ENCODE measurements at regions not wholly inside any gene's neighbourhood (a gene's known extent, or its start where the extent isn't known, plus 50 kb on each side); places are given as distances from the start of the nearest gene placed in this dataset.

DNA sequence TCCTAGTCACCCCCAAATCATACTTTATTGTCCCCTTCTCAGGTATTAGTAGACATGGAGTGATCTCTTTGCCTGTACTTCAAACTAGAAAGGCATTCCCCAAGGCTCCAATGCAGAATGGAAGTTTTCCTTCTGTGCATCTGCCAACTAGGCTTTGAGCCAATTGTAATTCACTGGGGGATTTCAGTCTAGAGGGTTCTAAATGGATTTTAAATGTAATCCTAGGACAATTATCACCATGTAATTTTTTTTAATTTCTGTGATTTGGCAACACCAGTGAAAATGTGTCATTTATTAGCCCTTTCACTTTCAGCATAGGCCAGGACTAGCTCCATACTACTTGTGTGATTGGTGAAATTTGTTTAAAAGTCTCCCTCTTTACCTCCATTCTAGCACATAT lies 557.6 kb upstream of the MARCKS start:
- no peak for DNase-seq (ENCODE audit: low read depth)

DNA sequence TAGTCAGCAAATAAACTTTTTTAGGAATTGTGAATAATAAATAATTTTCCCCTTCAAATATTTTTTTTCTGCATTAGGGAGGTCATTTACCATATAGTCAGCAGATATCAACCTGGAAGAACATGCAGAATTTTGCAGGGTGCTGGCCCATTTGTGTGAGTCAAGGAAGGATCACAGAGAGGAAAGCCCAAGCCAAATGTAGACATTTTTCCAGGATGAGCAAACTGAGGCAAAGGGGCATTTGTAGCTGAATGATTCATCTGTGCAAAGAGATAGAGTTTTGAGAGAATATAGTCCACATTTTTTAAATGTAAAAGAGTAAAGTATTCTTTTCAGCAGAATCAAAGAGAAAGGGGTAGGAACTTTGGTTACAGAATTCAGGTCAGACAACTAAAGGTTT lies 555.5 kb upstream of the MARCKS start:
- DNase-seq (ENCODE audit: low read depth) = no peak

DNA sequence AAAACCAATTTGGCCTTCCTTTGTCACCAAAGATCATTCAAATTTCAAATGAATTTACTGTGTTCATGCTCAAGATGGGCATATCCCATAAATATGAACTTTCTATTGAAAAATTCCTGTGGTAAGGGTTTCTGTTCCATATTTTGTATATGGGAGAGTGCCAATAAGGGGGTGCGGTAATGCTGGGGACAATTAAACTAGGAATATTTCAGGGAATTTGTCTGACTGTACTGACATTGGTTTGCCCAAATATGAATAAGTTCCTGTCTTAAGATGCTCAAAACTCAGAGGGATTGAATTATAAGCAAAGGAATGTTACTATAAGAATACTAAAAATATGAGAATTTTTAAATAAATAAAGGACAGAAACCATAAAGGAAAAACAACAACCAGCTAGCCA lies 553.0 kb upstream of the MARCKS start:
- DNase-seq (ENCODE audit: low read depth) = no peak

DNA sequence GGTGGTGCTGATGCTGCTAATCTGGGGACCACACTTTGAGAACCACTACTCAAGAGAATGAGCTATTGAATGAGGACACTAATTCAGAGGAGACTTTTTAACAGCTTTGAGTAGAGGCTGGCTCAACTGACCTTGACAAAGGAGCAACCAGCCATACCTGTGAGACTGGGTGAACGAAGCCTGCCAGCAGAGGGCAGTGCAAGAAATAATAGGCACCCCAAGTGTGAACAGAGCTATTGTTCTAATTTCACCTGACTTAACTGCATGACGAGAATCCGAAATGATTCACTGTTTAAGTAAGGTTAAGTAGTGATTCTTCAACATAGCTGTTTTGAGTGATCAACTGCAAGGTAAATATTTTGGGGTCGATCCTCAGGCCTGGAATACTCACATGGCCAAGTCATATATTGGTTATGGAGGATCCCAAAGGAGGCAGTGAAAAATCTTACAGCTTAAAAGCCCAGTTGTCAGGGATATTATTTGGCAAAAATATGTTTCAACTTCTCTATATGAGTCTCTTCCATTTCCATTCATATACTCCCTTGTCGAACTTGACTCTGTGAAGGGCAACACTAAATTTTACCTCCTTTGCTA lies 550.5 kb upstream of the MARCKS start:
- peak; percentile 6 for DNase-seq (ENCODE audit: low read depth)

DNA sequence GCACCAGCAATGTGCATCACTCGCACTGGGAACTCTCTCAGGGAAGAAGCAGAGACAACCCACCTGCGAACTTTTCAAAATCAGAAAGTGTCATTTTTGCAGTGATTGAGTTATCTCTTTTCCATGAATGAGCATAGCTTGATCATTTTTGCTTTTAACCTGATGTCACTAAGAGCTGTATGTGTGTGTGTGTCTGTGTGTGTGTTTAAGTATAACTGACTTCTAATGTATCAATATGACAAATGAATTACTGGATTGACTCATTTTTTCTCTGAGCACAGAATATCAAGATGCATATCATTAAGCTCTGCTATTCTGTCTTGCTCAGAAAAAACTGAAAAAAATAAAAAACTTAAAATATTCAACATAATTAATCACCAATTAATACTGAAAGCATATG lies 548.9 kb upstream of the MARCKS start:
- DNase-seq (ENCODE audit: low read depth) = no peak

DNA sequence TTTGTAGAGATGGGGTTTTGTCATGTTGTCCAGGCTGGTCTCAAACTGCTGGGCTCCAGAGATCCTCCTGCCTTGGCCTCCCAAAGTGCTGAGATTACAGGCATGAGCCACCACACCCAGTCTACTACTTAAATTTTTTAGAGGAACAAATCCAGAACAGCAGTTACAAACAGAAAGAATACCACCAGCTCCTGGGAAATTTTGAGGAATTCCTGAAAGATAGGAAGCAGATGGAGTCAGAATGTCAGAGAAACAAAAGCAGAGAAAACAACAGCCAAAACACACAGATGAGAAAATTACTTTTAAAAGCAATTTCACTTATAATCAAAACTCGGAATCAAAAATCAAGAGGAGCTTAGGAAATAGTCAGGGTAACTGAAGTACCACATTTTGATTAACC lies 543.3 kb upstream of the MARCKS start:
- no peak for DNase-seq (ENCODE audit: low read depth)

DNA sequence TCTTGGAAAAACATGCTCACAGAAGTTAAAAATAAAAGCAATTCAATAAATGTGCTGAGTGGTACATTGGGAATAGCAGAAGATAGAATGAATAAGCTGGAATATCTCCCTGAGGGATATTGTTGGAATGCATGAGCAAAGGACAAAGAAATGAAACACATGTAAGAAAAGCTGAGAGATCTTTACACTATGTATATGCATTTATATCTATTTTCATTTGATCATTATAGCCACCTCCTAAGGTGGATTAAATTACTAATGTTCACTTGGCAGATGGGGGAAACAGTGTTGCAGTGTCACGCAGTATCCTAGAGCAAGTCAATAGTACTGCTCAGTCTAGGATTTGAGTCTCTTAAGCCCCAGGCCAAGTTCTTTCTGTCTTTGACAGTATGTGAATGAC lies 542.0 kb upstream of the MARCKS start:
- no peak for DNase-seq (ENCODE audit: low read depth)

DNA sequence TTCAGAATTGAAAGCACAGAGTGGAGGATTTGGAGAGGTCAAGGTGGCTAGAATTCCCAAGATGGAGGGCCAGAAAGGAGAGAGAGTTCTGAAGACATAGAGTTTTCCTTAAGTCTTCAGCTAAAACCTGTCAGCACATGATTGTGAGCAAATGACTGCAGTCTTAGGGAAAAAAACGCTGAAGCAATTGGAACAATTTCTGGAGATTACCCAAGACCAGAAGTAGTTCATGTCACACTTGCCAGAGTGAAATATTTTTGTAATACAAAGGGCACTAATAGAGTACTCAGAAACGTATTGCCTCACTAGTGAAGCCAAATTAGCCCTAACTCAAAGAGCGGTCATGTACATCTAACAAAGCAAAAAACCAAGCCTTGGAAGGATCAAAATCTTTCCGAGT lies 541.3 kb upstream of the MARCKS start:
- no peak for DNase-seq (ENCODE audit: low read depth)

DNA sequence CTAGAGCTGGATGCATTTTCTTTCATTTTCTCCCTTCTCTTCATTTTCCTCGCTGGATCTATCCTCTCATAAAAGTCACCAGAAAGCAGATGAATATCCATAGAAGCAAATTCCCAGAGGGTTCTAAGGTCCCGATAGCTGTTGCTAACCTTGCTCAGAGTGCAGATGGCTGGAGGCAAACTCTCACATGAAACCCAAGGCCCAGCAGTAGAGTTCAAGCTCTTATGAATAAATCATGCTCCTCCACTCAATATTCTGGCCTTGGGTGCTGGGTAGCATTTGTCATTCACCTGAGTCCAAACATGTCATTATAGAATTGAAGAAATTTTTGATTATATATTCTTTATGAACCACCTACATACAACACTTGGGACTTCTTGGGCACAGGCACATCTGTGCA lies 539.7 kb upstream of the MARCKS start:
- no peak for DNase-seq (ENCODE audit: low read depth)

DNA sequence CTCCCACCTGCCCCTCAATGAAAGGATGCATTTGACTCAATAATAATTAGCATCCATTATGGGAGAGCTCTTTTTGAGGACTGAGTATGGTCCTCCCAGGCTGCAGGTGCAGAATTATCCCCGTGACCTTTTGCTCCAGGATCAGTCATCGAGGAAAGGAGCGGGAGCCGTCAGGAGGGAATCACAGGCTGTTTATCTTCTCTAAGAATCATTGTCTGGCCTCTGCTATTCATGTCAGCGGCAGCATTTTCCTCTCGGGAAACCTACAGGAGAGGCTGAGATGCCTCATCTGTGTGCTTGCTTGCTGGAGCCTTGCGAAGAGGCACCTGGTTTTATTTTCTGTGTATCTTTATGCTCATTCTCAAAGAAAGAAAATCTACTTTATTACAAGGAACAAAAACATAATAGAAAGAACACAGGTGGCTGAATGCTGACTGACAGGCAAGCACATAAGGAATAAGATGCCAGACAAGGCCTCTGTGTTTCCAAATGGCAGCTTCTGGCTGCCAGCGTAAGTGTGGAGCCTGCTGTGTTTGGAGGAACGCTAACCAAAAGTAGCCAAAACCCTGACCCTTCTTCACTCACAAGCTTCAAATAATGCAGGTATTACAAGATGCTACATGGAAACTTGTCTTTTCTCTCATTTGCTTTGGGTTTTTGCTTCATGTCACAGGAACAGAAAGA lies 539.1 kb upstream of the MARCKS start:
- DNase-seq (ENCODE audit: low read depth) = no peak

DNA sequence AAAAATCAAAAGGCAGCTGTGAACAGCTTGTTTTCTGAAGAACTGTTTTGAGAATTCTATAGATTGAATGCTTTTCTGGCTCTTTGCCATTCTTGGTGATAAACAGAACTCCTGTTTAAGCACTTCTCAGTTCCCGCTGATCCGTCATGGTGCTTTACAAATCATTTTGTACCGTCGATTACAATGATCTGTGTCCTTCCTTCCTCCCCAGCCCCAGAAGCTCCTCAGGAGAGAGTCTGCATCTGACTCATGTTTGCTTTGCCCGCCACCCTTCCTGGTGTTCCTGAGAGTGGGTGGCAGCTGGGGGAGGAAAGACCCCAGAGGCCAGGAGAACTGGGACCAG lies 538.6 kb upstream of the MARCKS start:
- DNase-seq (ENCODE audit: low read depth) = no peak

DNA sequence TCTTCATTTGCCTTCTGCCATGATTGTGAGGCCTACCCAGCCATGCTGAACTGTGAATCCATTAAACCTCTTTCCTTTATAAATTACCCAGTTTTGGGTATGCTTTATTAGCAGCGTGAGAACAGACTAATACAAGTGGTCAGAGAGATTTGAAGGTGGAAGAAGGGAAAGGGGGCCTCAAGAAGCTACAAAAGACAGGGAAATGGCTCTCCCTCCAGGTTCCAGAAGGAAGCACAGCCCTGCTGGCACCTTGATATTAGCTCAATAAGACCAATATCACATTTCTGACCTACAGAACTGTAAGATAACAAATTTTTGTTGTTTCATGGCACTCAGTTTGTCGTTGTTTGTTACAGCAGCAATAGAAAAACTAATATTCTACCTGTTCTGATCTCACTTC lies 536.5 kb upstream of the MARCKS start:
- DNase-seq (ENCODE audit: low read depth) = no peak

DNA sequence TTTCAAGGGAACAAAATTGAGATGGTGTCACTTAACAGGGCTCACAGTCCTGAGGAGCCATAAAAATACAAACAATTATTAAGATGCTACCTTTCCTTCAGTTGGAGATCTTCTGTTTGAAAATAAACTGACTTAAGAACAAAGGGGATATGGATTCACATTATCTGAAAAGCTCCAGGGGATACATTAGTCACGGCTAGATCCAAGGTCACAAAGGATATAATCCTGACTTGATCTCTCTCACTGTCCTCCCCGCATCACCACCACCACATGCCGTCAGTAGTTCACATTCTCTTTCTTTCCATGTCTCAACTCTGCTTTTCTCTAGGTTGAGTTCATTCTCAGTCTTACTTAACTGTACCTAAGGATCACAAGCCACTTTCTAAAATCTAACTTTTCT lies 530.4 kb upstream of the MARCKS start:
- no peak for DNase-seq (ENCODE audit: low read depth)

DNA sequence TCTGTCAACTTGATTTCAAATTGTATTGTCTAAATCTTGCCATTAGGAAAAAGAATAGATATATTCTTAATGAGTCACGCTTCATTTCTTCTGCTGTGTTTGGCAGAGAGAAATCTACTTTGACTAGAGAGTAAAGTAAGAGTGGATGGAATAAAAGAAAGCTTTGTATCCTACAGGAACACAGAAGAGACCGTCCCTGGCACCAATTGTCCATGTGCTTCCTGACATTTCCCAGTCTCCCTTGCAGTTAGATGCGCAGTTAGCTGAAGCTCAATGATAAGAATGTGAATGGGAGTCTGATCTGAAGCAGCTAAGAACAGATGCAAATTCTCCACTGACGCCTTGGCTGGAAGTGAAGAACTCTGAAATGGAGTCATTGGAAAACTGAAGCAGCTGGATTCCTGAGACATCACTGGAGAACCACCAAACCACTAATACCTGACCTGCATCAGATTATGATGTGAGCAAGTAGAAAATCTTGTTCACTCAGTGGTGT lies 528.2 kb upstream of the MARCKS start:
- DNase-seq (ENCODE audit: low read depth) = no peak

DNA sequence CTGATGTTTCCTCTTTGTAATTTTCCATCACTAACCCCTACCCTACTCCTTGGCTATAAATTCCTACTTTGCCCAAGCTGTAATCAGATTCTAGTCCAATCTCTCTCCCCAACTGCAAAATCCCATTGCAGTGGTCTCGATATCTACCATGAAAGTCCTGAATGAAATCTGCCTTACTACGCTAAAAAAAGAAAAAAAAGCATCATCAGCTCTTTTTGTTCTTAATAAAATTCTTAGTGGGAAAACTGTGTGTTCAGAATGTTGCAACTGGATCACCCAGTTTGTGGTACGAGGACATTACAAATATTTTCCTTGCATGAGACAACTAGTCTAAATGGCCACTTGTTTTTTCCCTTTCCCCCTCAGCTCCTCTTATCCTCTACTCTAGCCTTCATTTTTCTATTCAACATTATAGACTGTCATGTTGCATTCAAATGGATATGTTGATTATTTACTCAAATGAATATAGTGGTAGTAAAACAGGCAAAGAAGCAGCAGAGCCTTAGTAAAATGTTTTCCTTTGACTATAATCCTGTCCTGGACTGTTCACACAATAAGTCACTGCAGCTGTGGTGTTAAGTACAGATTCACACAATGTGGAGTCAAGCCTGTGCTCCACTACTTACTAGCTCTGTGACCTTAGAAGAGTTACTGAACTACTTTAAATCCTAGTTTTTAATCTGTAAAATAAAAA lies 527.1 kb upstream of the MARCKS start:
- DNase-seq (ENCODE audit: low read depth) = no peak

DNA sequence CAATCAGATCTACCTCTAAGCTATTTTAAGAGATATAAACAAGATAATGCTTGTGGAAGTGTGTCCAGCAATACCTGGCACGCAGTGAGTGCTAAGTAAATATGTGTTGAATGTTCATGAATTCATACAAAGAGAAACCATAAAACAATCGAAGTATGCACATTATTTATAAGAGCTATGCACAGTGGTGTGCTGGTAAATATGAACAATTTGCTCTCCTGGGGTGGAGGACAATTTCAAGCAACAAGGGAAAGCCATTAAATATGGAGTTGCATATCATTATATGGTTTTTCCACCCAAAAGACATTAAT lies 526.6 kb upstream of the MARCKS start:
- DNase-seq (ENCODE audit: low read depth) = no peak

DNA sequence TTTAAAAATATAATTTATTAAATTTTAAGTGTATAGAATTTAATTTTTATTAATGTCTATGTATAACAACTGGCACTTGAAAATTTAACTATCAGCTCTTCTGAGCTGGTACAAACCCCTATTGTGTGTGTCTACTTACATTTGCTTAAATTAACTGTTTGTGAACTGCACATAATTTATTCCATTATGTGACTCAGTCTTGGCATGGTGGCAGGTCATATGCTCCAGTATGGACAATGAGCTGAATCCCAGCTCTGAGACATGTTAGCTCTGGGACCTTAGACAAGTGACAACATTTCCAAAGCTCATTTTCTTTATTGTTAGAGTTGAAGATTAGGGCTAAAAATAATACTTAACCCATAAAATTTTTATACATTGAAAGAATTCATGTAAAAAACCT lies 526.1 kb upstream of the MARCKS start:
- DNase-seq (ENCODE audit: low read depth) = no peak

DNA sequence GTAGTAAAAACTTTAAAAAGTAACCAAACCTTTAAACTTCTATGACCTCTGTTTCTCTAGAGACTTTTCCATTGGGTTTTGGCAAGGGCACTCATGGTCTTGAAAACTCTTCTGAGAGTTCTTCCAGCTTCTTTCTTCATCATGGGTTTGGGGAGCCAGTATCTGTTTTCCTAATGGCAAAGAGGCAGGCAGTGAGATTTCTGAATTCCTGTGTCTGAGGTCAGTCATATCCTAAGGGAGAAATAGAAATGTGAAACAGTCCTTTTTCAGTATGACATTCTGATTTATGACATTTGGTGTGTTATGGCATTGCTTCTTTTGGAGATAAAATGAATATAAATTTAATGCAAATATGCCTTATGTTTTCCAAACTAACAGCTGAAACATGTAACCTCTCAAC lies 518.5 kb upstream of the MARCKS start:
- DNase-seq (ENCODE audit: low read depth) = no peak

DNA sequence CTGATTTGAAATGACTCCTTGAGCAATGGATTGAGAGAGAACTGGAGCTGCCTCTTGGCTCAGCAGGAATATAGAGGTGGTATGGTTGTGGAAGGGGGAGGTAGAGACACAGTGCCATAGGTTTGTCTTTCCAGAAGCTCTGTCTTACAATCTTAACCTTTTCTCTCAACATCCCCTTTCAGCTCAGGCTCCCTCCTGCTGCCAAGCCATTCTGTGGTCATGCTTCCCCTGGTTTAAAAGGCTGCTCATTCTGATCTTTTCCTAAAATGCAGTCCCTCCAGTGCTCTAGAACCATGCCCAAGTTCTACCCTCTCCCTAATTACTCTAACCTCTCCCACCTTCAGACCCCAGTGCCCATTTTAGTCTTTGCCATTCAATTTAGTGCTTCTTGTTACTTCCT lies 517.9 kb upstream of the MARCKS start:
- DNase-seq (ENCODE audit: low read depth) = no peak

DNA sequence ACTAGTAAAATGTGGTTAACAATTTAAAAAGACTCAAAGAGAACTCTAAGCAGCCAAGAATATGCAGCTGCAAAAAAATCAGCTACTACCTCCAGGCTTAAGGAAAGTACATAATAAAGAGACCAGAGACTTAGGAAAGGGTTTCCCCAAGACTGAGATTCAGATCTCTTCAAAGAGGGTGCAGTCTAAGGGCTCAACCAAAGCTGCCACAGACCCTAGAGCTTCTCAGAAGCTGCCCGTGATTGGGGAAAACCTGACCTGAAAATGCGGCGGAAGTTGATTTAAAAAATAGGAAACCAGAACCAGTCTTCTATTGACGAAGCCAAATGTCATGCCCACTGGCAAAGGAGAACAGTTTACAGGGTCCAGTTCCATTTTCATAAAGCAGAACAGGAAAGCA lies 516.8 kb upstream of the MARCKS start:
- no peak for DNase-seq (ENCODE audit: low read depth)

DNA sequence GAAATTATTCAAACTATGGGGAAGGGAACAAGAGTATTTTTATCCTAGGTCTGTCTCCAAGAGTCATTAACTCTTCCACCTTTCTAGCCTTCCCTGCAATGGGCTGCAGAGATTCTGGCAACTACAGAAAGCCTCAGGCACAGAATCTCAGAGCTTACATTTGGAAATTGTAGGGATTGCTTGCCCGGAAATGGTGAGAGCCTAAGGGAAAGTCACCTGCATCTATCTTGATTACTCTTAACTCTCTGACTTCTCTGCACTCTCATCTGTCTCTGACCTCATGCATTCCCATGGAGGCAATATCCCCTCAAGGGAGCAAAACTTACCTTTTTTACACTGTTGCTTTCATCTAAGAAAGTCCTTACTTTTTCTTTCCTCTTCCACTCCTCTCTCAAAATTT lies 513.2 kb upstream of the MARCKS start:
- no peak for DNase-seq (ENCODE audit: low read depth)

DNA sequence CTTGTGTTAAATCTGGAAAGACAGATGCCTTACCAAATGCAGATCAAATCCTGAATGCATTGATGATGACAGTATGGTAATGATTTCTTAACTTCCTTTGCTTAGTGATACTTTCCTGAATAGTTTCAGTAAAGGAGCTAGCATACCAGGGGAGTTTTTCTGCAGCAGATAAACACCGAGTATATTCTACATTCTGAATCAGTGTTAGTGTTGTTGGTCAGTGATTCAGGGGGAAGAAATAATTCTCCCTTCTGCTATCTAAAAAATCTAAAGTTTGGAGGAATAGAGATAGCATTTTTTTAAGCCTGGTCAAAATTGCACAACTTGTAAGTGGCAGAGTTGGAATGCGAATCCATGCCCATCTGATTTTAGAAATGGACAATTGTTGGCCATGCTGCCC lies 512.2 kb upstream of the MARCKS start:
- no peak for DNase-seq (ENCODE audit: low read depth)

DNA sequence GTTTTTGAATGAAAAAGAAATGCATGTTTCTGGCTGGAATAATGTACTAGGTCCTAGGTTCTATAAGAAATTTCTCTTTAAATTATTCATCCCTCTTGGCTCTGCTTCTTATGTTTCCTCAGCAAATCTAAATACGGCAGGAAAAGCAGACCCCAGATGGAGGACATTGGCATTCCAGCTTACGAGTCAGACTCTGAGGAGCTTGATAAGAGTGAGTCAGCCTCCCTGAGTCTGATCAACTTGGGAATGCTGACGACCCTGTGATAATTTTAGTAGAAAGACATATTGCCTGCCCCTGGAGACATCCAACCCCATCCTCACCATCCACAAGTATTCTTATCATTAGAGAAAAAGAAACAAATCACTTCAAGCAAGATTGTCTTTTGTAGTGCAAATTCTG lies 509.7 kb upstream of the MARCKS start:
- no peak for DNase-seq (ENCODE audit: low read depth)

DNA sequence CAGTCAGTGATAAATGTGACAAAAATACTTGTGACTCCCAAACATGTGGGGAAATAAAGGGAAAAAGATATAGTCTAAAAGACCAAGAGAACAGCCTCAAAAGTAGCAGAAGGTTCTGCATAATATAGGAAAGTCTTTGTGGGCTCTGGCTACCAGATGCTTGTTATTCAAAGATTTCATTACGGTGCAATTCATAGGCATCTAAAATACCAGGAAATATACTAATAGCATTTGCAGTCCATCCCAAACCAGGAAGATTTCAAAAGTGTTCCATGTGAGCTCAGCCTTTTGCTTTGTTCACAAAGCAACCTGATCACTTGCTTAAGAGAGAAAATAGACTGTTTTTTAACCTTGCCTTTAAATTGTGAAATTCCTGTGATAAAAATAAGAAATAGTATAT lies 506.7 kb upstream of the MARCKS start:
- DNase-seq (ENCODE audit: low read depth) = no peak
